ENCODE measurements at regions not wholly inside any gene's neighbourhood (a gene's known extent, or its start where the extent isn't known, plus 50 kb on each side); places are given as distances from the start of the nearest gene placed in this dataset.

GRCh38 chr7:31203551-31203950 lies 137.0 kb downstream of the NEUROD6 start:
- TF ChIP-seq CTCF (IDR thresholded peaks at IDR 0.05) (no peak), POLR2A (IDR thresholded peaks at IDR 0.05) (no peak), POLR2AphosphoS5 (IDR thresholded peaks at IDR 0.05) (no peak)
